ENCODE measurements at regions not wholly inside any gene's neighbourhood (a gene's known extent, or its start where the extent isn't known, plus 50 kb on each side); places are given as distances from the start of the nearest gene placed in this dataset.

- Mint-ChIP-seq H3K4me3 (no peak overlapping the region), H3K27me3 (peaks cover 0 to 8% (median 4%) of the 10 kb centered on the region in 5 donors), H3K4me1 (no peaks in the 10 kb centered on the region), H3K36me3 (no peaks in the 10 kb centered on the region), H3K27ac (no peak overlapping the region), H3K9me3 (peaks cover 0 to 16% (median 2%) of the 10 kb centered on the region in 9 donors)
- POLR2A ChIA-PET: no interaction called here
- DNase-seq: no peak
- ATAC-seq: no peak
These were observed 162.7 kb upstream of the IRX2 start for GRCh38 chr5:2914022-2914661.

- H3K27ac Mint-ChIP-seq: no peak overlapping the region
- peaks cover 0 to 11% (median 2%) of the 10 kb centered on the region in 9 donors for H3K9me3 Mint-ChIP-seq
- DNase-seq: no peak
- POLR2A ChIA-PET: no interaction called here
- no peak overlapping the region for H3K4me3 Mint-ChIP-seq
- H3K27me3 Mint-ChIP-seq: peaks cover 0 to 8% (median 4%) of the 10 kb centered on the region in 5 donors
- no peaks in the 10 kb centered on the region for H3K4me1 Mint-ChIP-seq
- no peak for ATAC-seq
- no peaks in the 10 kb centered on the region for H3K36me3 Mint-ChIP-seq
These were observed 161.8 kb upstream of the IRX2 start for GRCh38 chr5:2913281-2913680.

- no peak overlapping the region for H3K4me3 Mint-ChIP-seq
- H3K27ac Mint-ChIP-seq: no peak overlapping the region
- POLR2A ChIA-PET: no interaction called here
- peaks cover 0 to 8% (median 4%) of the 10 kb centered on the region in 5 donors for H3K27me3 Mint-ChIP-seq
- ATAC-seq (no peak), DNase-seq (no peak)
- H3K9me3 Mint-ChIP-seq: peaks cover 0 to 11% (median 0%) of the 10 kb centered on the region in 9 donors
- no peaks in the 10 kb centered on the region for H3K4me1 Mint-ChIP-seq
- H3K36me3 Mint-ChIP-seq: no peaks in the 10 kb centered on the region
These were observed 161.3 kb upstream of the IRX2 start for GRCh38 chr5:2912741-2913140.

- Mint-ChIP-seq H3K36me3 (no peaks in the 10 kb centered on the region), H3K4me1 (no peaks in the 10 kb centered on the region), H3K4me3 (no peak overlapping the region), H3K27me3 (peaks cover 0 to 13% (median 4%) of the 10 kb centered on the region in 5 donors), H3K27ac (no peak overlapping the region), H3K9me3 (peaks cover 0 to 9% (median 0%) of the 10 kb centered on the region in 9 donors)
- DNase-seq: no peak
- ATAC-seq: no peak
- POLR2A ChIA-PET: no interaction called here
These were observed 159.1 kb upstream of the IRX2 start for GRCh38 chr5:2910401-2911175.

GRCh38 chr5:2909035-2909434 lies 157.6 kb upstream of the IRX2 start:
- H3K36me3 Mint-ChIP-seq: no peaks in the 10 kb centered on the region
- peaks cover 0 to 13% (median 0%) of the 10 kb centered on the region in 5 donors for H3K27me3 Mint-ChIP-seq
- H3K27ac Mint-ChIP-seq: no peak overlapping the region
- ATAC-seq: no peak
- POLR2A ChIA-PET: no interaction called here
- no peak overlapping the region for H3K4me3 Mint-ChIP-seq
- peaks cover 0 to 4% (median 0%) of the 10 kb centered on the region in 9 donors for H3K9me3 Mint-ChIP-seq
- no peak for DNase-seq
- H3K4me1 Mint-ChIP-seq: no peaks in the 10 kb centered on the region

- POLR2A ChIA-PET: no interaction called here
- Mint-ChIP-seq H3K27ac (no peak overlapping the region), H3K36me3 (no peaks in the 10 kb centered on the region), H3K4me3 (no peak overlapping the region), H3K27me3 (peaks cover 0 to 8% (median 0%) of the 10 kb centered on the region in 5 donors), H3K4me1 (no peaks in the 10 kb centered on the region), H3K9me3 (no peaks in the 10 kb centered on the region)
- ATAC-seq: no peak
- no peak for DNase-seq
These were observed 156.6 kb upstream of the IRX2 start for GRCh38 chr5:2908086-2908485.

GRCh38 chr5:2906302-2907090 lies 155.0 kb upstream of the IRX2 start:
- DNase-seq: no peak
- Mint-ChIP-seq H3K9me3 (peaks cover 0 to 6% (median 0%) of the 10 kb centered on the region in 9 donors), H3K27me3 (peaks cover 0 to 10% (median 2%) of the 10 kb centered on the region in 5 donors), H3K4me3 (no peak overlapping the region), H3K27ac (no peak overlapping the region), H3K36me3 (no peaks in the 10 kb centered on the region), H3K4me1 (no peaks in the 10 kb centered on the region)
- POLR2A ChIA-PET: no interaction called here
- no peak for ATAC-seq

GRCh38 chr5:2905741-2906140 lies 154.3 kb upstream of the IRX2 start:
- DNase-seq (no peak), ATAC-seq (no peak)
- no peak overlapping the region for H3K4me3 Mint-ChIP-seq
- H3K4me1 Mint-ChIP-seq: no peaks in the 10 kb centered on the region
- H3K27me3 Mint-ChIP-seq: peaks cover 0 to 10% (median 2%) of the 10 kb centered on the region in 5 donors
- POLR2A ChIA-PET: no interaction called here
- H3K27ac Mint-ChIP-seq: no peak overlapping the region
- H3K36me3 Mint-ChIP-seq: no peaks in the 10 kb centered on the region
- H3K9me3 Mint-ChIP-seq: peaks cover 0 to 8% (median 0%) of the 10 kb centered on the region in 9 donors

- H3K27me3 Mint-ChIP-seq: peaks cover 0 to 13% (median 2%) of the 10 kb centered on the region in 5 donors
- POLR2A ChIA-PET: no interaction called here
- H3K27ac Mint-ChIP-seq: no peak overlapping the region
- no peak overlapping the region for H3K4me3 Mint-ChIP-seq
- DNase-seq (no peak), ATAC-seq (no peak)
- no peaks in the 10 kb centered on the region for H3K36me3 Mint-ChIP-seq
- H3K9me3 Mint-ChIP-seq: peaks cover 0 to 8% (median 0%) of the 10 kb centered on the region in 9 donors
- H3K4me1 Mint-ChIP-seq: no peaks in the 10 kb centered on the region
These were observed 153.5 kb upstream of the IRX2 start for GRCh38 chr5:2904956-2905355.

GRCh38 chr5:2904399-2904798 lies 152.9 kb upstream of the IRX2 start:
- Mint-ChIP-seq H3K36me3 (no peaks in the 10 kb centered on the region), H3K4me1 (no peaks in the 10 kb centered on the region), H3K9me3 (peaks cover 0 to 8% (median 0%) of the 10 kb centered on the region in 9 donors), H3K27me3 (peaks cover 0 to 13% (median 2%) of the 10 kb centered on the region in 5 donors), H3K4me3 (no peak overlapping the region), H3K27ac (no peak overlapping the region)
- no peak for DNase-seq
- POLR2A ChIA-PET: no interaction called here
- no peak for ATAC-seq

GRCh38 chr5:2903451-2904395 lies 152.2 kb upstream of the IRX2 start:
- POLR2A ChIA-PET: no interaction called here
- ATAC-seq: no peak
- Mint-ChIP-seq H3K4me3 (no peak overlapping the region), H3K27ac (no peak overlapping the region), H3K36me3 (no peaks in the 10 kb centered on the region), H3K4me1 (no peaks in the 10 kb centered on the region), H3K9me3 (peaks cover 0 to 8% (median 0%) of the 10 kb centered on the region in 9 donors), H3K27me3 (peaks cover 0 to 13% (median 2%) of the 10 kb centered on the region in 5 donors)
- no peak for DNase-seq

GRCh38 chr5:2902742-2903297 lies 151.3 kb upstream of the IRX2 start:
- H3K27ac Mint-ChIP-seq: no peak overlapping the region
- H3K9me3 Mint-ChIP-seq: peaks cover 0 to 8% (median 0%) of the 10 kb centered on the region in 9 donors
- H3K4me3 Mint-ChIP-seq: no peak overlapping the region
- ATAC-seq: no peak
- H3K36me3 Mint-ChIP-seq: no peaks in the 10 kb centered on the region
- H3K27me3 Mint-ChIP-seq: peaks cover 0 to 13% (median 2%) of the 10 kb centered on the region in 5 donors
- POLR2A ChIA-PET: no interaction called here
- no peak for DNase-seq
- H3K4me1 Mint-ChIP-seq: no peaks in the 10 kb centered on the region

Measured in naive thymus-derived CD8-positive, alpha-beta T cell (primary cell).